PC-3 (cell line): ENCODE measurements at regions not wholly inside any gene's neighbourhood (a gene's known extent, or its start where the extent isn't known, plus 50 kb on each side); places are given as distances from the start of the nearest gene placed in this dataset.

Source experiments
- ATAC-seq: fragments of 200-7000 bp; cut with Tn5 transposase; 2 replicates; pipeline ENCODE4 v1.9.1; 2020; ENCODE audit warnings: mild to moderate bottlenecking, moderate library complexity
- BruUV-seq: library from RNA; stranded (reverse); fragments of 400-500 nt; replicated peaks from 2 replicates; lab custom pipeline; 2021; lab: Mats Ljungman, UMichigan
- CTCF ChIA-PET: fragments of 300-600 bp; sonication (Branson Sonifier 250); formaldehyde crosslinking; loops from one replicate; lab custom pipeline; 2022; ENCODE audit warnings: antibody characterized with exemption; lab: Charles Lee
- POLR2A ChIA-PET: fragments of 300-600 bp; sonication (Branson Sonifier 250); formaldehyde crosslinking; loops from one replicate; lab custom pipeline; 2022; ENCODE audit warnings: antibody characterized with exemption; ENCODE audit not compliant: unreplicated experiment; lab: Charles Lee
- DNase-seq: peaks from one replicate; pipeline ENCODE4 v3.0.0-alpha.2; 2015
- H2AFZ ChIP-seq: fragments of 300-600 bp; sonication (generic); 2 replicates; pipeline ENCODE4 v1.6.0; 2016; ENCODE audit warnings: antibody characterized with exemption, low read length
- H3F3A ChIP-seq: fragments of 300-600 bp; sonication (generic); one replicate; pipeline ENCODE4 v1.6.0; 2017; ENCODE audit warnings: antibody characterized with exemption, low read length, control low read depth, mild to moderate bottlenecking; ENCODE audit not compliant: unreplicated experiment
- H3K27ac ChIP-seq: fragments of 300-600 bp; sonication (generic); 2 replicates; pipeline ENCODE4 v1.5.1; 2016; ENCODE audit warnings: mild to moderate bottlenecking, low read length
- H3K27me3 ChIP-seq: fragments of 300-600 bp; sonication (generic); 2 replicates; pipeline ENCODE4 v1.6.1; 2016; ENCODE audit warnings: low read length, mixed read lengths
- H3K36me3 ChIP-seq: fragments of 300-600 bp; sonication (generic); 2 replicates; pipeline ENCODE4 v1.6.1; 2016; ENCODE audit warnings: low read depth, mixed run types, low read length, mixed read lengths
- H3K4me1 ChIP-seq: fragments of 300-600 bp; sonication (generic); 2 replicates; pipeline ENCODE4 v1.5.1; 2016; ENCODE audit warnings: low read length; ENCODE audit not compliant: insufficient read depth
- H3K4me2 ChIP-seq: fragments of 300-600 bp; sonication (generic); 2 replicates; pipeline ENCODE4 v1.6.0; 2016; ENCODE audit warnings: low read length
- H3K4me3 ChIP-seq: fragments of 300-600 bp; sonication (generic); 2 replicates; pipeline ENCODE4 v1.5.1; 2016; ENCODE audit warnings: mild to moderate bottlenecking, low read length, mixed read lengths
- H3K79me2 ChIP-seq: fragments of 300-600 bp; sonication (generic); 2 replicates; pipeline ENCODE4 v1.6.1; 2017; ENCODE audit warnings: low read length, mixed read lengths
- H3K9ac ChIP-seq: fragments of 300-600 bp; sonication (generic); 2 replicates; pipeline ENCODE4 v1.6.0; 2016; ENCODE audit warnings: mild to moderate bottlenecking, low read length
- H3K9me2 ChIP-seq: fragments of 300-600 bp; sonication (generic); replicated peaks from 2 replicates; pipeline ENCODE4 v1.6.1; 2016; ENCODE audit warnings: mixed run types, low read length, mixed read lengths
- H3K9me3 ChIP-seq: fragments of 300-600 bp; sonication (generic); 2 replicates; pipeline ENCODE4 v1.6.1; 2016; ENCODE audit warnings: low read length, mixed read lengths
- H4K20me1 ChIP-seq: fragments of 300-600 bp; sonication (generic); 2 replicates; pipeline ENCODE4 v1.6.1; 2016; ENCODE audit warnings: low read length, mixed read lengths
- EZH2 ChIP-seq: fragments of 300-600 bp; sonication (generic); IDR thresholded peaks from one replicate; pipeline ENCODE4 v1.6.1; 2017; ENCODE audit warnings: antibody characterized with exemption, mild to moderate bottlenecking, low read length; ENCODE audit not compliant: unreplicated experiment
- EZH2phosphoT487 ChIP-seq: fragments of 300-600 bp; sonication (generic); IDR thresholded peaks from 2 replicates; pipeline ENCODE4 v1.6.1; 2018; ENCODE audit warnings: mild to moderate bottlenecking, antibody characterized with exemption, low read length, borderline replicate concordance
- intact Hi-C: fragments of 100-400 bp; cut with micrococcal nuclease; formaldehyde crosslinking; loops from 2 replicates; pipeline ENCODE4 v1.9.0; 2023
- TF ChIP-seq, protein P1 (sequence below): fragments of 300-600 bp; sonication (generic); conservative IDR thresholded peaks from 2 replicates; pipeline ENCODE4 v1.5.1; 2017; ENCODE audit warnings: antibody characterized with exemption, low read depth, mild to moderate bottlenecking, low read length

DNA sequence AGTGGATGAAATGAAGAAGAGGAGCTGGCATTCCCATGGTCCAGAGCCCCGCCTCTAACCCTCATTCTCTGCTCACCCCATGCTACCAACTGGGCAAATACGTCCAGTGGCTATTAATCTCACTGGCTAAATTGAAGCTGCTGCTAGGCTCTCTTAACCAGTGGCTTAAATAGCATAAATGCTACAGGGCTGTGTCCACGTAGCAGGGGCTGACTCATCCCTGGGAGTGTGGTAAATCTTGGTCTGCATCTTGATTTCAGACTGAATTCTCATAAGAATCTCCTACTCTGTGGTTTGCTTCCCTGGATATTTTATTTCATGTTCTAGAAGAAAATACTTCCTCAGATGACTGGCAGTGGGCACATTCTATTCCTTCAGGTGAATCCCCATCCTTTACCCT lies 193.1 kb upstream of the ARG1 start:
- no peak for TF ChIP-seq EZH2
- TF ChIP-seq, protein P1, sequence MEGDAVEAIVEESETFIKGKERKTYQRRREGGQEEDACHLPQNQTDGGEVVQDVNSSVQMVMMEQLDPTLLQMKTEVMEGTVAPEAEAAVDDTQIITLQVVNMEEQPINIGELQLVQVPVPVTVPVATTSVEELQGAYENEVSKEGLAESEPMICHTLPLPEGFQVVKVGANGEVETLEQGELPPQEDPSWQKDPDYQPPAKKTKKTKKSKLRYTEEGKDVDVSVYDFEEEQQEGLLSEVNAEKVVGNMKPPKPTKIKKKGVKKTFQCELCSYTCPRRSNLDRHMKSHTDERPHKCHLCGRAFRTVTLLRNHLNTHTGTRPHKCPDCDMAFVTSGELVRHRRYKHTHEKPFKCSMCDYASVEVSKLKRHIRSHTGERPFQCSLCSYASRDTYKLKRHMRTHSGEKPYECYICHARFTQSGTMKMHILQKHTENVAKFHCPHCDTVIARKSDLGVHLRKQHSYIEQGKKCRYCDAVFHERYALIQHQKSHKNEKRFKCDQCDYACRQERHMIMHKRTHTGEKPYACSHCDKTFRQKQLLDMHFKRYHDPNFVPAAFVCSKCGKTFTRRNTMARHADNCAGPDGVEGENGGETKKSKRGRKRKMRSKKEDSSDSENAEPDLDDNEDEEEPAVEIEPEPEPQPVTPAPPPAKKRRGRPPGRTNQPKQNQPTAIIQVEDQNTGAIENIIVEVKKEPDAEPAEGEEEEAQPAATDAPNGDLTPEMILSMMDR = no peak
- BruUV-seq = no TSS peak
- Histone ChIP-seq H4K20me1 (no peaks in the 10 kb centered on the region), H3K4me3 (no peak overlapping the region), H3K9me3 (no peaks in the 10 kb centered on the region), H3K9ac (no peak overlapping the region), H3K36me3 (no peaks in the 10 kb centered on the region), H2AFZ (no peak overlapping the region), H3K27ac (no peak overlapping the region), H3K4me2 (no peak overlapping the region), H3K9me2 (no peaks in the 10 kb centered on the region), H3K4me1 (no peaks in the 10 kb centered on the region), H3K27me3 (0 out of 2 replicates have a peak, but pooled peaks cover 6% of the 10 kb centered on the region), H3F3A (no peaks in the 10 kb centered on the region), H3K79me2 (no peaks in the 10 kb centered on the region)
- ChIA-PET CTCF (no interaction called here), POLR2A (no interaction called here)
- ATAC-seq = no peak
- intact Hi-C loops = no loop called here
- DNase-seq = peak; percentile 42

- intact Hi-C loops = no loop called here
- no peaks in the 10 kb centered on the region for H3K9me3 ChIP-seq
- no peaks in the 10 kb centered on the region for H3F3A ChIP-seq
- no peak overlapping the region for H3K4me2 ChIP-seq
- H3K4me3 ChIP-seq = no peak overlapping the region
- H3K27ac ChIP-seq = no peak overlapping the region
- DNase-seq (no peak), ATAC-seq (no peak)
- POLR2A ChIA-PET = no interaction called here
- H3K79me2 ChIP-seq = no peaks in the 10 kb centered on the region
- TF ChIP-seq, protein P1 = no peak
- TF ChIP-seq EZH2phosphoT487 (no peak), EZH2 (no peak)
- CTCF ChIA-PET = no interaction called here
- H3K9me2 ChIP-seq = no peaks in the 10 kb centered on the region
- no peaks in the 10 kb centered on the region for H4K20me1 ChIP-seq
- H3K4me1 ChIP-seq = no peaks in the 10 kb centered on the region
- no peaks in the 10 kb centered on the region for H3K36me3 ChIP-seq
- 0 out of 2 replicates have a peak, but pooled peaks cover 6% of the 10 kb centered on the region for H3K27me3 ChIP-seq
- H2AFZ ChIP-seq = no peak overlapping the region
- no peak overlapping the region for H3K9ac ChIP-seq
- BruUV-seq = no TSS peak
Measured at GRCh38 chr6:131381052-131381708, 191.8 kb upstream of the ARG1 start.

DNA sequence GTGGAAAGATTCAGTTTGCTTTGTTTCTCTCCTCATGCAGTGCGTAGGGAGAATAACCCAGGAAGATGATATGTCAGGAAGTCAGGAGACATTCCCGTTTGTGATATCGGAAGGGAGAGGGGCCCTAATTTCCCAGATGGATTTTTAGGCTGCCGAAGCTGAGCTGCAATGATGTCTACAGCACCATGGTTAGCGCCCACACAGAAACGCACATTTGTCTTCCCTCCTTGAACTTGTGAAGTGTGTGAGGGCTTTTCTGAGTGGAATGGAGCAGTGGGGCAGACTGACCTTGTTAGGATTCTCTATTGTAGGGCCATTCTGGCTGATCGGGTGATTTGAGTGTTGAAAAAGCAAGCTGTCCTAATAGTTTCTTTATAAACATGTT lies 191.3 kb upstream of the ARG1 start:
- H3F3A ChIP-seq = no peaks in the 10 kb centered on the region
- H3K79me2 ChIP-seq = no peaks in the 10 kb centered on the region
- POLR2A ChIA-PET = no interaction called here
- BruUV-seq = no TSS peak
- intact Hi-C loops = no loop called here
- ATAC-seq (no peak), DNase-seq (no peak)
- TF ChIP-seq EZH2 = no peak
- TF ChIP-seq, protein P1 = no peak
- TF ChIP-seq EZH2phosphoT487 = no peak
- H3K27me3 ChIP-seq = 0 out of 2 replicates have a peak, but pooled peaks cover 6% of the 10 kb centered on the region
- H3K36me3 ChIP-seq = no peaks in the 10 kb centered on the region
- no peak overlapping the region for H3K4me3 ChIP-seq
- no peaks in the 10 kb centered on the region for H3K9me2 ChIP-seq
- no peaks in the 10 kb centered on the region for H3K4me1 ChIP-seq
- H2AFZ ChIP-seq = no peak overlapping the region
- H3K27ac ChIP-seq = no peak overlapping the region
- no peak overlapping the region for H3K9ac ChIP-seq
- H3K9me3 ChIP-seq = no peaks in the 10 kb centered on the region
- H3K4me2 ChIP-seq = no peak overlapping the region
- CTCF ChIA-PET = no interaction called here
- H4K20me1 ChIP-seq = no peaks in the 10 kb centered on the region
